GM23338 (cell line): ENCODE measurements at regions not wholly inside any gene's neighbourhood (a gene's known extent, or its start where the extent isn't known, plus 50 kb on each side); places are given as distances from the start of the nearest gene placed in this dataset.

Experiments
- ATAC-seq: fragments of 200-7000 bp; cut with Tn5 transposase; 3 replicates; pipeline ENCODE4 v1.9.1; 2020
- DNase-seq: peaks from one replicate; pipeline ENCODE4 v3.0.0-alpha.2; 2015; ENCODE audit warnings: low spot score
- H2AFZ ChIP-seq: fragments of 200-600 bp; sonication (generic); 2 replicates; pipeline ENCODE4 v1.8.0; 2016; ENCODE audit warnings: antibody characterized with exemption, mild to moderate bottlenecking, moderate library complexity
- H3F3A ChIP-seq: fragments of 200-600 bp; sonication (generic); replicated peaks from 2 replicates; pipeline ENCODE4 v1.8.0; 2017; ENCODE audit warnings: antibody characterized with exemption, mixed run types, low read depth
- H3K27ac ChIP-seq: fragments of 200-600 bp; sonication (generic); 2 replicates; pipeline ENCODE4 v1.6.1; 2016; ENCODE audit warnings: low read depth
- H3K27me3 ChIP-seq: fragments of 200-600 bp; sonication (generic); 2 replicates; pipeline ENCODE4 v1.8.0; 2016; ENCODE audit warnings: mild to moderate bottlenecking, mixed run types, moderate library complexity; ENCODE audit not compliant: insufficient read depth
- H3K36me3 ChIP-seq: fragments of 200-600 bp; sonication (generic); 2 replicates; pipeline ENCODE4 v1.8.0; 2016; ENCODE audit warnings: mild to moderate bottlenecking; ENCODE audit not compliant: insufficient read depth
- H3K4me1 ChIP-seq: fragments of 200-600 bp; sonication (generic); 2 replicates; pipeline ENCODE4 v1.8.0; 2016; ENCODE audit warnings: mild to moderate bottlenecking, moderate library complexity; ENCODE audit not compliant: insufficient read depth
- H3K4me2 ChIP-seq: fragments of 200-600 bp; sonication (generic); 2 replicates; pipeline ENCODE4 v1.7.1; 2017; ENCODE audit warnings: mixed run types
- H3K4me3 ChIP-seq: fragments of 200-600 bp; sonication (generic); 2 replicates; pipeline ENCODE4 v1.6.1; 2016; ENCODE audit warnings: mixed run types
- H3K79me2 ChIP-seq: fragments of 200-600 bp; sonication (generic); replicated peaks from 2 replicates; pipeline ENCODE4 v1.8.0; 2017; ENCODE audit warnings: mild to moderate bottlenecking; ENCODE audit not compliant: insufficient read depth
- H3K9me2 ChIP-seq: fragments of 200-600 bp; sonication (generic); 2 replicates; pipeline ENCODE4 v1.8.0; 2017; ENCODE audit not compliant: insufficient read depth
- H4K20me1 ChIP-seq: fragments of 200-600 bp; sonication (generic); replicated peaks from 2 replicates; pipeline ENCODE4 v1.8.0; 2017; ENCODE audit warnings: mild to moderate bottlenecking; ENCODE audit not compliant: insufficient read depth
- H3K27ac Mint-ChIP-seq: 2 replicates; pipeline ENCODE4 v1.8.0; 2020; ENCODE audit warnings: inconsistent platforms, mild to moderate bottlenecking, moderate library complexity, mixed read lengths
- H3K27me3 Mint-ChIP-seq: 3 replicates; pipeline ENCODE4 v1.8.0; 2022; ENCODE audit warnings: low read depth, mild to moderate bottlenecking, moderate library complexity, mixed read lengths, inconsistent platforms; ENCODE audit not compliant: insufficient read depth, poor library complexity
- H3K36me3 Mint-ChIP-seq: 3 replicates; pipeline ENCODE4 v1.8.0; 2021; ENCODE audit warnings: low read depth, mild to moderate bottlenecking, inconsistent platforms, moderate library complexity, mixed read lengths
- H3K4me1 Mint-ChIP-seq: 3 replicates; pipeline ENCODE4 v1.8.0; 2020; ENCODE audit warnings: mild to moderate bottlenecking, inconsistent platforms, mixed read lengths
- H3K4me3 Mint-ChIP-seq: 3 replicates; pipeline ENCODE4 v1.8.0; 2021; ENCODE audit warnings: moderate library complexity, mild to moderate bottlenecking, inconsistent platforms, mixed read lengths
- H3K9me3 Mint-ChIP-seq: 3 replicates; pipeline ENCODE4 v1.8.0; 2020; ENCODE audit warnings: moderate library complexity, mild to moderate bottlenecking, inconsistent platforms, mixed read lengths
- CREB1 ChIP-seq: fragments of 250-450 bp; sonication (Bioruptor Pico); IDR thresholded peaks from 2 replicates; pipeline ENCODE4 v1.5.0; 2020; ENCODE audit warnings: low read depth, mild to moderate bottlenecking, moderate library complexity
- ETS1 ChIP-seq: IDR thresholded peaks from 2 replicates; pipeline ENCODE4 v1.6.1; 2016; ENCODE audit warnings: antibody characterized with exemption
- EZH2 ChIP-seq: fragments of 200-600 bp; sonication (generic); IDR thresholded peaks from one replicate; pipeline ENCODE4 v1.8.0; 2017; ENCODE audit warnings: antibody characterized with exemption, mild to moderate bottlenecking, low read depth; ENCODE audit not compliant: unreplicated experiment
- NANOG ChIP-seq: IDR thresholded peaks from 2 replicates; pipeline ENCODE4 v1.6.1; 2016; ENCODE audit warnings: antibody characterized with exemption, borderline replicate concordance
- POLR2AphosphoS5 ChIP-seq: IDR thresholded peaks from 2 replicates; pipeline ENCODE4 v1.6.1; 2016; ENCODE audit warnings: antibody characterized with exemption, low read depth
- ZNF462 ChIP-seq: fragments of 250-450 bp; sonication (Bioruptor Pico); IDR thresholded peaks from 2 replicates; pipeline ENCODE4 v1.5.0; 2020; ENCODE audit warnings: mild to moderate bottlenecking, moderate library complexity

- no peak for TF ChIP-seq ZNF462 (CRISPR knock-in tag)
- TF ChIP-seq POLR2AphosphoS5, result no peak
Observed at GRCh38 chr10:93216341-93216985, 142.8 kb downstream of the CYP26A1 start (continued).

DNA sequence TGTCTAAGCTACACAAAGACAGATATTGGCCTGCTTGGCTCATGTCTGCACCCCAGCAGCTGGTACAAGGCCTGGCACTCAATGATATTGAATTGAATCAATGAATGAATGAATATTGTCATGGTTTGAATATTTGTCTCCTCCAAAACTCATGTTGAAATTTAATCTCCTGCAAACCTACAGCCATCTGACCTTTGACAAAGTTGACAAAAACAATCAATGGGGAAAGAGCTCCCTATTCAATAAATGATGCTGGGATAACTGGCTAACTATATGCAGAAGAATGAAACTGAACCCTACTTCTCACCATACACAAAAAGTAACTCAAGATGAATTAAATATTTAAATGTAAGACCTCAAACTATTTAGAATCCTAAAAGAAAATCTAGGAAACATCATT is 144.7 kb downstream of the CYP26A1 start:
- Histone ChIP-seq H3K4me2 (no peak overlapping the region), H4K20me1 (no peaks in the 10 kb centered on the region), H3K36me3 (no peaks in the 10 kb centered on the region), H3K79me2 (no peaks in the 10 kb centered on the region), H2AFZ (no peak overlapping the region), H3K27me3 (no peaks in the 10 kb centered on the region), H3K27ac (no peak overlapping the region), H3K4me1 (no peaks in the 10 kb centered on the region), H3K9me2 (peaks cover 8% of the 10 kb centered on the region), H3K4me3 (no peak overlapping the region), H3F3A (no peaks in the 10 kb centered on the region)
- Mint-ChIP-seq H3K27ac (no peak overlapping the region), H3K4me3 (no peak overlapping the region), H3K36me3 (peaks cover 2% of the 10 kb centered on the region; the same call in 2 of the 3 replicates), H3K4me1 (0 out of 3 replicates have a peak, but pooled peaks cover 2% of the 10 kb centered on the region), H3K9me3 (peaks cover 8% of the 10 kb centered on the region), H3K27me3 (peaks cover 12% of the 10 kb centered on the region)
- no peak for DNase-seq
- no peak for ATAC-seq
- TF ChIP-seq EZH2 (no peak), CREB1 (CRISPR knock-in tag) (no peak), NANOG (no peak), ZNF462 (CRISPR knock-in tag) (no peak), POLR2AphosphoS5 (no peak), ETS1 (no peak)
